MM.1S (cell line): ENCODE measurements at regions not wholly inside any gene's neighbourhood (a gene's known extent, or its start where the extent isn't known, plus 50 kb on each side); places are given as distances from the start of the nearest gene placed in this dataset.

Experiments
- DNase-seq: peaks from one replicate; pipeline ENCODE4 v3.0.0-alpha.2; 2015
- H2AFZ ChIP-seq: fragments of 300-600 bp; sonication (generic); 2 replicates; pipeline ENCODE4 v1.6.0; 2016; ENCODE audit warnings: antibody characterized with exemption, low read length
- H3F3A ChIP-seq: fragments of 300-600 bp; sonication (generic); 2 replicates; pipeline ENCODE4 v1.6.1; 2016; ENCODE audit warnings: mild to moderate bottlenecking, antibody characterized with exemption, low read length, moderate library complexity, mixed read lengths; ENCODE audit not compliant: insufficient read depth
- H3K27ac ChIP-seq: fragments of 300-600 bp; sonication (generic); 2 replicates; pipeline ENCODE4 v1.5.1; 2016; ENCODE audit warnings: mild to moderate bottlenecking, low read length
- H3K27me3 ChIP-seq: fragments of 300-600 bp; sonication (generic); replicated peaks from 2 replicates; pipeline ENCODE4 v1.6.0; 2016; ENCODE audit warnings: low read length; ENCODE audit not compliant: insufficient read depth
- H3K36me3 ChIP-seq: fragments of 300-600 bp; sonication (generic); replicated peaks from 2 replicates; pipeline ENCODE4 v1.6.1; 2016; ENCODE audit warnings: mild to moderate bottlenecking, low read length, mixed read lengths; ENCODE audit not compliant: insufficient read depth
- H3K4me1 ChIP-seq: fragments of 300-600 bp; sonication (generic); 2 replicates; pipeline ENCODE4 v1.6.1; 2016; ENCODE audit warnings: low read length, mixed read lengths
- H3K4me2 ChIP-seq: fragments of 300-600 bp; sonication (generic); 2 replicates; pipeline ENCODE4 v1.6.0; 2016; ENCODE audit warnings: low read depth, low read length
- H3K4me3 ChIP-seq: fragments of 300-600 bp; sonication (generic); 2 replicates; pipeline ENCODE4 v1.5.1; 2016; ENCODE audit warnings: low read length, mixed read lengths
- H3K79me2 ChIP-seq: fragments of 300-600 bp; sonication (generic); 2 replicates; pipeline ENCODE4 v1.6.1; 2016; ENCODE audit warnings: mixed run types, low read length, mixed read lengths
- H3K9ac ChIP-seq: fragments of 300-600 bp; sonication (generic); 2 replicates; pipeline ENCODE4 v1.6.1; 2016; ENCODE audit warnings: low read length, mixed read lengths
- H3K9me2 ChIP-seq: fragments of 300-600 bp; sonication (generic); replicated peaks from 2 replicates; pipeline ENCODE4 v1.6.1; 2016; ENCODE audit warnings: mild to moderate bottlenecking, low read length, mixed read lengths; ENCODE audit not compliant: insufficient read depth
- H3K9me3 ChIP-seq: fragments of 300-600 bp; sonication (generic); replicated peaks from 2 replicates; pipeline ENCODE4 v1.6.1; 2016; ENCODE audit warnings: mild to moderate bottlenecking, low read length, mixed read lengths; ENCODE audit not compliant: insufficient read depth
- H4K20me1 ChIP-seq: fragments of 300-600 bp; sonication (generic); 2 replicates; pipeline ENCODE4 v1.6.1; 2016; ENCODE audit warnings: mild to moderate bottlenecking, low read length, moderate library complexity, mixed read lengths; ENCODE audit not compliant: insufficient read depth
- CTCF ChIP-seq: fragments of 300-600 bp; sonication (generic); IDR thresholded peaks from 2 replicates; pipeline ENCODE4 v1.5.1; 2016; ENCODE audit warnings: antibody characterized with exemption, low read length, mixed read lengths
- EZH2 ChIP-seq: fragments of 300-600 bp; sonication (generic); optimal IDR thresholded peaks from 2 replicates; pipeline ENCODE3; 2017; ENCODE audit warnings: low read depth, mild to moderate bottlenecking, antibody characterized with exemption, low read length, mixed read lengths
- EZH2phosphoT487 ChIP-seq: fragments of 300-600 bp; sonication (generic); IDR thresholded peaks from 2 replicates; pipeline ENCODE4 v1.6.1; 2018; ENCODE audit warnings: antibody characterized with exemption, low read length

GRCh38 chr4:166391501-166391900 lies 518.5 kb downstream of the TLL1 start:
- Histone ChIP-seq H3K9me3 (no peaks in the 10 kb centered on the region), H3K36me3 (no peaks in the 10 kb centered on the region), H2AFZ (no peak overlapping the region), H3K4me3 (no peak overlapping the region), H3K27ac (no peak overlapping the region), H3K9ac (no peak overlapping the region), H3K27me3 (no peaks in the 10 kb centered on the region), H3K4me1 (no peaks in the 10 kb centered on the region), H4K20me1 (no peaks in the 10 kb centered on the region), H3F3A (no peaks in the 10 kb centered on the region), H3K9me2 (no peaks in the 10 kb centered on the region), H3K4me2 (no peak overlapping the region), H3K79me2 (no peaks in the 10 kb centered on the region)
- DNase-seq, result no peak
- no peak for TF ChIP-seq EZH2phosphoT487

- no peak for DNase-seq
- no peaks in the 10 kb centered on the region for H3K9me2 ChIP-seq
- H3K79me2 ChIP-seq, result no peaks in the 10 kb centered on the region
- no peaks in the 10 kb centered on the region for H3K9me3 ChIP-seq
- H3K4me3 ChIP-seq, result no peak overlapping the region
- H3K4me1 ChIP-seq, result no peaks in the 10 kb centered on the region
- H2AFZ ChIP-seq, result no peak overlapping the region
- no peaks in the 10 kb centered on the region for H4K20me1 ChIP-seq
- no peaks in the 10 kb centered on the region for H3K27me3 ChIP-seq
- H3K27ac ChIP-seq, result no peak overlapping the region
- H3K4me2 ChIP-seq, result no peak overlapping the region
- no peaks in the 10 kb centered on the region for H3K36me3 ChIP-seq
- no peak overlapping the region for H3K9ac ChIP-seq
- no peaks in the 10 kb centered on the region for H3F3A ChIP-seq
- TF ChIP-seq CTCF, result no peak
- TF ChIP-seq EZH2phosphoT487, result no peak
- no peak for TF ChIP-seq EZH2
Observed at GRCh38 chr4:166399021-166399420, 526.0 kb downstream of the TLL1 start.

GRCh38 chr4:166400270-166400894 lies 527.3 kb downstream of the TLL1 start:
- Histone ChIP-seq H3K27ac (no peak overlapping the region), H3K4me1 (no peaks in the 10 kb centered on the region), H2AFZ (no peak overlapping the region), H3K4me2 (no peak overlapping the region), H3K79me2 (no peaks in the 10 kb centered on the region), H3K9ac (no peak overlapping the region), H3K27me3 (no peaks in the 10 kb centered on the region), H4K20me1 (no peaks in the 10 kb centered on the region), H3K9me3 (no peaks in the 10 kb centered on the region), H3F3A (no peaks in the 10 kb centered on the region), H3K36me3 (no peaks in the 10 kb centered on the region), H3K9me2 (no peaks in the 10 kb centered on the region), H3K4me3 (no peak overlapping the region)
- DNase-seq, result no peak
- TF ChIP-seq CTCF (no peak), EZH2 (no peak), EZH2phosphoT487 (no peak)

- no peak overlapping the region for H3K4me2 ChIP-seq
- no peak overlapping the region for H3K4me3 ChIP-seq
- no peaks in the 10 kb centered on the region for H3F3A ChIP-seq
- no peaks in the 10 kb centered on the region for H3K36me3 ChIP-seq
- no peak overlapping the region for H3K27ac ChIP-seq
- H2AFZ ChIP-seq, result no peak overlapping the region
- no peaks in the 10 kb centered on the region for H3K27me3 ChIP-seq
- no peaks in the 10 kb centered on the region for H3K79me2 ChIP-seq
- TF ChIP-seq EZH2phosphoT487, result no peak
- no peak for TF ChIP-seq EZH2
- no peak for TF ChIP-seq CTCF
- no peak for DNase-seq
- H3K9me2 ChIP-seq, result no peaks in the 10 kb centered on the region
- no peaks in the 10 kb centered on the region for H3K9me3 ChIP-seq
- no peaks in the 10 kb centered on the region for H3K4me1 ChIP-seq
- no peaks in the 10 kb centered on the region for H4K20me1 ChIP-seq
- H3K9ac ChIP-seq, result no peak overlapping the region
Observed at GRCh38 chr4:166413356-166413755, 540.3 kb downstream of the TLL1 start.
